Neural crest cell (in vitro differentiated cells): ENCODE measurements at regions not wholly inside any gene's neighbourhood (a gene's known extent, or its start where the extent isn't known, plus 50 kb on each side); places are given as distances from the start of the nearest gene placed in this dataset.

Experiments used
- DNase-seq: peaks from one replicate; pipeline ENCODE4 v3.0.0; 2021; ENCODE audit warnings: low read depth, mixed read lengths, low spot score
- H3K27ac Mint-ChIP-seq: one replicate; pipeline ENCODE4 v1.8.0; 2021; ENCODE audit warnings: mild to moderate bottlenecking, mixed read lengths; ENCODE audit not compliant: unreplicated experiment
- H3K27me3 Mint-ChIP-seq: 2 replicates; pipeline ENCODE4 v1.8.0; 2021; ENCODE audit warnings: low read depth, mild to moderate bottlenecking, mixed read lengths
- H3K36me3 Mint-ChIP-seq: 2 replicates; pipeline ENCODE4 v1.8.0; 2021; ENCODE audit warnings: low read depth, mild to moderate bottlenecking, mixed read lengths
- H3K4me1 Mint-ChIP-seq: 2 replicates; pipeline ENCODE4 v1.8.0; 2021; ENCODE audit warnings: mixed read lengths
- H3K4me3 Mint-ChIP-seq: one replicate; pipeline ENCODE4 v1.8.0; 2021; ENCODE audit warnings: mild to moderate bottlenecking, mixed read lengths
- H3K9me3 Mint-ChIP-seq: 2 replicates; pipeline ENCODE4 v1.8.0; 2021; ENCODE audit warnings: mixed read lengths
- CTCF ChIP-seq: fragments of 200-600 bp; sonication (generic); conservative IDR thresholded peaks from 2 replicates; pipeline ENCODE4 v1.5.0; 2021; ENCODE audit warnings: antibody characterized with exemption, mild to moderate bottlenecking

DNA sequence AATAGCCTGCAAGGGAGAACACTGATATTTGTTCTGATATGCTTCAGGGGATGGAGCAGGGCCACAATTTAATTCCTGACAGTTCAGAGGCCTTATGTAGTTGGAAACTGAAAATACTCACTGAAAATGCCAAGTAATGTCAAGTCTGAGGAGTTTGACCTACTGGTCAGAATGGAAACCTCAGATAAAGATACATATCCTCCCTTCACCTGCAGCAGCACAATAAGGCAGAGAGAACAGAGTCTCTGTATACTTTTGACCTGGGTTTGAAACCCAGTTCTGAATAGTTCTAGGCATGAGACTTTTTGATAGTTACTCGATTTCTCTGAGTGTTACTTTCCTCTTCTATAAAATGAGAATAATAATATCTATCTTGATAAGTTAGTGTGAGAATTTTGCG, 65.8 kb upstream of the TRPC5 start:
- TF ChIP-seq CTCF = no peak
- no peak overlapping the region for H3K4me3 Mint-ChIP-seq
- DNase-seq = no peak
- H3K27me3 Mint-ChIP-seq = peaks cover 6% of the 10 kb centered on the region
- no peaks in the 10 kb centered on the region for H3K4me1 Mint-ChIP-seq
- H3K9me3 Mint-ChIP-seq = no peaks in the 10 kb centered on the region
- H3K36me3 Mint-ChIP-seq = no peaks in the 10 kb centered on the region
- no peak overlapping the region for H3K27ac Mint-ChIP-seq

GRCh38 chrX:112147206-112147605, 64.6 kb upstream of the TRPC5 start:
- DNase-seq = peak; percentile 30
- H3K36me3 Mint-ChIP-seq = no peaks in the 10 kb centered on the region
- no peak overlapping the region for H3K4me3 Mint-ChIP-seq
- H3K4me1 Mint-ChIP-seq = no peaks in the 10 kb centered on the region
- peaks cover 6% of the 10 kb centered on the region for H3K27me3 Mint-ChIP-seq
- peak; percentile 67 for TF ChIP-seq CTCF
- no peak overlapping the region for H3K27ac Mint-ChIP-seq
- no peaks in the 10 kb centered on the region for H3K9me3 Mint-ChIP-seq

DNA sequence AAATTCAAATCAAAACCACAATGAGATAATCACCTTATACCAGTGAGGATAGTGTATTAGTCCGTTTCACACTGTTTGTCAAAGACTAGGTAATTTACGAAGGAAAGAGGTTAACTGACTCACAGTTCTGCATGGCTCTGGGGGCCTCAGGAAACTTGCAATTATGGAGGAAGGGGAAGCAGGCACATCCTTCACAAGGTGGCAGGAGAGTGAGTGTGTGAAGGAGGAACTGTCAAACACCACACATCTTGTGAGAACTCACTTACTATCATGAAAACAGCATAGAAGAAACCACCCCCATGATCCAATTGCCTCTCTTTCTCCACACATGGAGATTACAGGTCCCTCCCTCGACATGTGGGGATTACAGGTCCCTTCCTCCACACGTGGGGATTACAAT, 54.7 kb upstream of the TRPC5 start:
- H3K4me1 Mint-ChIP-seq = no peaks in the 10 kb centered on the region
- TF ChIP-seq CTCF = no peak
- no peak overlapping the region for H3K4me3 Mint-ChIP-seq
- no peaks in the 10 kb centered on the region for H3K27me3 Mint-ChIP-seq
- peaks cover 5% of the 10 kb centered on the region for H3K9me3 Mint-ChIP-seq
- no peaks in the 10 kb centered on the region for H3K36me3 Mint-ChIP-seq
- no peak overlapping the region for H3K27ac Mint-ChIP-seq
- no peak for DNase-seq
